Testis (tissue), 2 donors: ENCODE measurements at regions not wholly inside any gene's neighbourhood (a gene's known extent, or its start where the extent isn't known, plus 50 kb on each side); places are given as distances from the start of the nearest gene placed in this dataset.

Source experiments
- POLR2A ChIP-seq: fragments of 450-650 bp; IDR thresholded peaks from one replicate; pipeline ENCODE4 v1.6.1; 2017; ENCODE audit warnings: antibody characterized with exemption, mild to moderate bottlenecking, moderate library complexity
- TF ChIP-seq, protein P1 (sequence below), 3 experiments: fragments of 450-650 bp in 2 of 3; fragments of 200-600 bp in 1 of 3; sonication (generic) in 1 of 3; IDR thresholded peaks; one replicate each; pipeline ENCODE4 v1.5.1; 2016 to 2019; ENCODE audit warnings: antibody characterized with exemption in 3 of 3, mild to moderate bottlenecking in 2 of 3, moderate library complexity in 1 of 3

DNA sequence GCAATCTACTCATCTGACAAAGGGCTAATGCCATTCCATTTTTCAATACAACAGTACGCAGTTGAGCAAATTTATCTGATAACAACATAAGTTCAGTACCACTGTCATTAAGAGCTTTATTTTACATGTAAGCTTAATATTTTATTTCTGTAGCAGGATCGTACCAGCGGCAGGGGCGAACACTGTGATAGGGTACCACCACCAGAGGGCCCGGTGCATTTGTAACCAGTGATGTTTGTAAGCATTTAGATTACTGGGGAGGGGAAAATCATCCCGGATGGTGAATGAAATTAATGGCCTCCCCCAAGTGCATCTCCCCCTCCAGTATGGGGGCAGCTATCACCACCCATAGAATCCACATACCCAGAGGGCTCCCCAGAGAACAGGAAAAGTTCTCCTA, 179.0 kb downstream of the ADGRA3 start:
- TF ChIP-seq, protein P1, sequence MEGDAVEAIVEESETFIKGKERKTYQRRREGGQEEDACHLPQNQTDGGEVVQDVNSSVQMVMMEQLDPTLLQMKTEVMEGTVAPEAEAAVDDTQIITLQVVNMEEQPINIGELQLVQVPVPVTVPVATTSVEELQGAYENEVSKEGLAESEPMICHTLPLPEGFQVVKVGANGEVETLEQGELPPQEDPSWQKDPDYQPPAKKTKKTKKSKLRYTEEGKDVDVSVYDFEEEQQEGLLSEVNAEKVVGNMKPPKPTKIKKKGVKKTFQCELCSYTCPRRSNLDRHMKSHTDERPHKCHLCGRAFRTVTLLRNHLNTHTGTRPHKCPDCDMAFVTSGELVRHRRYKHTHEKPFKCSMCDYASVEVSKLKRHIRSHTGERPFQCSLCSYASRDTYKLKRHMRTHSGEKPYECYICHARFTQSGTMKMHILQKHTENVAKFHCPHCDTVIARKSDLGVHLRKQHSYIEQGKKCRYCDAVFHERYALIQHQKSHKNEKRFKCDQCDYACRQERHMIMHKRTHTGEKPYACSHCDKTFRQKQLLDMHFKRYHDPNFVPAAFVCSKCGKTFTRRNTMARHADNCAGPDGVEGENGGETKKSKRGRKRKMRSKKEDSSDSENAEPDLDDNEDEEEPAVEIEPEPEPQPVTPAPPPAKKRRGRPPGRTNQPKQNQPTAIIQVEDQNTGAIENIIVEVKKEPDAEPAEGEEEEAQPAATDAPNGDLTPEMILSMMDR (IDR thresholded peaks at IDR 0.05) = no peak
- no peak for TF ChIP-seq POLR2A
